ENCODE measurements at regions not wholly inside any gene's neighbourhood (a gene's known extent, or its start where the extent isn't known, plus 50 kb on each side); places are given as distances from the start of the nearest gene placed in this dataset.

DNA sequence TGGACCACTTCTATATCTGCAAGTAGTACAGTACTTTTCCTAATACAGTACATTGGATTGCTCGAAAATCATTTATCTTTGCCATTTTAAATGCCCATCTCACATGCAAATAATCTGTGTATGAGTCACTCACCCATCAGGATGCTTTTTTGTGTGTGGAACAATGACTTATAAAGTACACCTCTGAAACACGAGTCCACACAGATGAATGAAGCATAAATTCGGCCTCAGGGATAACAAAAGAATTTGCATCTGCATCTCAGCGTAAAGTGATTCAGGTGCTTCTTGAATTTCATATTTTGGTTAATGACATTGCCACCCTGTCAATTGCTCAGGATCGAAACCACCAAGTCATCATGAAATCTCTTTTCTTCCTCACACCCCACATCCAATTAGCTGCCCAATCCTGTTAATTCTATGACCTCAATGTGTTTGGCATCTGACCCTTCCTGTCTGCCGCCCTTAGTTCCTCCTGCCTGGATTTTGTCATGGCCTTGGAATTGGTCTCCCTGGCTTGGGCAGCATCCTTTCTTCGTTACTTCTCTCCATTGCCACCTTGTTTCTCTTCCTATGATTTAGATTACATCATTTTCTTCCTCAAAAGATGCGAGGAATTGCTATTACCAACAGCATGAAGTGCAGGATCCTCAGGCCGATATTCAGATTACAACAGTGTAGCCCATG, 161.6 kb upstream of the MID1 start:
- H3K14ac ChIP-seq (replicated peaks; ENCODE audit: low read depth, low read length), result no peak overlapping the region
- DNase-seq (no peak), ATAC-seq (ENCODE audit: low read depth) (no peak)
- H4K5ac ChIP-seq (ENCODE audit: low read depth, low read length), result no peak overlapping the region
- dilution Hi-C loops (cut with HindIII; ENCODE audit: low sequenced_read_pairs, unreplicated experiment) (no loop called here), intact Hi-C loops (cut with micrococcal nuclease) (no loop called here), in situ Hi-C loops (cut with MboI; ENCODE audit: low sequenced_read_pairs) (no loop called here)
- no peak overlapping the region for H2AFZ ChIP-seq (replicated peaks; ENCODE audit: low read length, poor library complexity)
- no peak overlapping the region for H3K27ac ChIP-seq (ENCODE audit: insufficient read depth, low read length)
- H3K9me1 ChIP-seq (ENCODE audit: insufficient read depth, low read length), result no peaks in the 10 kb centered on the region
- no peak overlapping the region for H2BK15ac ChIP-seq (ENCODE audit: low read depth, low read length)
- H3K4me2 ChIP-seq (ENCODE audit: low read depth, low read length), result no peak overlapping the region
- no TSS peak for BruUV-seq (replicated peaks)
- no peak overlapping the region for H3K4me3 ChIP-seq (ENCODE audit: insufficient read depth, low read depth, low read length)
- TF ChIP-seq, protein P1, sequence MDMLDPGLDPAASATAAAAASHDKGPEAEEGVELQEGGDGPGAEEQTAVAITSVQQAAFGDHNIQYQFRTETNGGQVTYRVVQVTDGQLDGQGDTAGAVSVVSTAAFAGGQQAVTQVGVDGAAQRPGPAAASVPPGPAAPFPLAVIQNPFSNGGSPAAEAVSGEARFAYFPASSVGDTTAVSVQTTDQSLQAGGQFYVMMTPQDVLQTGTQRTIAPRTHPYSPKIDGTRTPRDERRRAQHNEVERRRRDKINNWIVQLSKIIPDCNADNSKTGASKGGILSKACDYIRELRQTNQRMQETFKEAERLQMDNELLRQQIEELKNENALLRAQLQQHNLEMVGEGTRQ (IDR thresholded peaks at IDR 0.05; ENCODE audit: low read depth, low read length), result no peak
- TF ChIP-seq MAZ (IDR thresholded peaks at IDR 0.05; ENCODE audit: borderline replicate concordance, low read depth, low read length), result no peak
- no peak for TF ChIP-seq RAD21 (IDR thresholded peaks at IDR 0.05; ENCODE audit: low read length)
- no peak for TF ChIP-seq FOS (IDR thresholded peaks at IDR 0.05; ENCODE audit: low read depth, low read length)
- TF ChIP-seq RFX5 (IDR thresholded peaks at IDR 0.05; ENCODE audit: low read depth, low read length), result no peak
- TF ChIP-seq MXI1 (IDR thresholded peaks at IDR 0.05; ENCODE audit: borderline replicate concordance, low read depth, low read length), result no peak
- no peak for TF ChIP-seq BHLHE40 (IDR thresholded peaks at IDR 0.05; ENCODE audit: low read depth, low read length)
- TF ChIP-seq, protein P2, sequence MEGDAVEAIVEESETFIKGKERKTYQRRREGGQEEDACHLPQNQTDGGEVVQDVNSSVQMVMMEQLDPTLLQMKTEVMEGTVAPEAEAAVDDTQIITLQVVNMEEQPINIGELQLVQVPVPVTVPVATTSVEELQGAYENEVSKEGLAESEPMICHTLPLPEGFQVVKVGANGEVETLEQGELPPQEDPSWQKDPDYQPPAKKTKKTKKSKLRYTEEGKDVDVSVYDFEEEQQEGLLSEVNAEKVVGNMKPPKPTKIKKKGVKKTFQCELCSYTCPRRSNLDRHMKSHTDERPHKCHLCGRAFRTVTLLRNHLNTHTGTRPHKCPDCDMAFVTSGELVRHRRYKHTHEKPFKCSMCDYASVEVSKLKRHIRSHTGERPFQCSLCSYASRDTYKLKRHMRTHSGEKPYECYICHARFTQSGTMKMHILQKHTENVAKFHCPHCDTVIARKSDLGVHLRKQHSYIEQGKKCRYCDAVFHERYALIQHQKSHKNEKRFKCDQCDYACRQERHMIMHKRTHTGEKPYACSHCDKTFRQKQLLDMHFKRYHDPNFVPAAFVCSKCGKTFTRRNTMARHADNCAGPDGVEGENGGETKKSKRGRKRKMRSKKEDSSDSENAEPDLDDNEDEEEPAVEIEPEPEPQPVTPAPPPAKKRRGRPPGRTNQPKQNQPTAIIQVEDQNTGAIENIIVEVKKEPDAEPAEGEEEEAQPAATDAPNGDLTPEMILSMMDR (conservative IDR thresholded peaks at IDR 0.05; ENCODE audit: low read depth, low read length), result no peak
- TF ChIP-seq CEBPB (IDR thresholded peaks at IDR 0.05; ENCODE audit: low read depth, low read length), result no peak
- ChIA-PET POLR2A (ENCODE audit: unreplicated experiment) (no interaction called here), CTCF (interaction anchor here (0.8 kb wide), 1 partner anchor 683 kb away, joined by 3 read pairs; no protein-coding TSS in a partner anchor)
- no peaks in the 10 kb centered on the region for H3K27me3 ChIP-seq (ENCODE audit: control insufficient read depth, insufficient read depth, low read length)
- H3K56ac ChIP-seq (ENCODE audit: extremely low read depth, insufficient read depth, low read length), result no peak overlapping the region
- H2AK5ac ChIP-seq (ENCODE audit: low read depth, low read length), result no peak overlapping the region
- no peak overlapping the region for H3K4ac ChIP-seq (ENCODE audit: low read depth, low read length)
- H4K8ac ChIP-seq (ENCODE audit: low read depth in 2 of 2, low read length in 2 of 2), result no peak overlapping the region
- H3K23ac ChIP-seq (ENCODE audit: low read depth, low read length), result no peak overlapping the region
- H4K91ac ChIP-seq (ENCODE audit: insufficient read depth, low read depth, low read length), result no peak overlapping the region
- no peak overlapping the region for H2AK9ac ChIP-seq (replicated peaks; ENCODE audit: low read depth, low read length, poor library complexity)
- no peak overlapping the region for H3K18ac ChIP-seq (ENCODE audit: low read depth, low read length)
- H3K36me3 ChIP-seq (ENCODE audit: control insufficient read depth, insufficient read depth, low read length), result no peaks in the 10 kb centered on the region
- no peak overlapping the region for H2BK5ac ChIP-seq (ENCODE audit: low read depth, low read length, poor library complexity, severe bottlenecking)
- no peak overlapping the region for H2BK20ac ChIP-seq (ENCODE audit: low read depth, low read length)
- WGBS, 2 experiments (ENCODE audit: extremely low coverage in 2 of 2, insufficient read length in 1 of 2), result 60% methylated on average over 2 of the region's 9 CpGs; no CpG with 5 or more reads in 1 of the 2 experiments
- H3K9ac ChIP-seq (ENCODE audit: low read depth, low read length), result no peak overlapping the region
- H2BK120ac ChIP-seq (ENCODE audit: low read depth, low read length), result no peak overlapping the region
- no peaks in the 10 kb centered on the region for H3K79me1 ChIP-seq (ENCODE audit: low read depth in 1 of 2, low read length in 2 of 2)
- H3K4me1 ChIP-seq (ENCODE audit: control insufficient read depth, insufficient read depth, low read length), result peaks cover 2% of the 10 kb centered on the region; the same call in 1 of the 2 replicates
- H3K9me3 ChIP-seq (ENCODE audit: control insufficient read depth, insufficient read depth, low read length), result no peaks in the 10 kb centered on the region
- H4K20me1 ChIP-seq (ENCODE audit: insufficient read depth, low read length), result no peaks in the 10 kb centered on the region
